ENCODE measurements at regions not wholly inside any gene's neighbourhood (a gene's known extent, or its start where the extent isn't known, plus 50 kb on each side); places are given as distances from the start of the nearest gene placed in this dataset.

DNA sequence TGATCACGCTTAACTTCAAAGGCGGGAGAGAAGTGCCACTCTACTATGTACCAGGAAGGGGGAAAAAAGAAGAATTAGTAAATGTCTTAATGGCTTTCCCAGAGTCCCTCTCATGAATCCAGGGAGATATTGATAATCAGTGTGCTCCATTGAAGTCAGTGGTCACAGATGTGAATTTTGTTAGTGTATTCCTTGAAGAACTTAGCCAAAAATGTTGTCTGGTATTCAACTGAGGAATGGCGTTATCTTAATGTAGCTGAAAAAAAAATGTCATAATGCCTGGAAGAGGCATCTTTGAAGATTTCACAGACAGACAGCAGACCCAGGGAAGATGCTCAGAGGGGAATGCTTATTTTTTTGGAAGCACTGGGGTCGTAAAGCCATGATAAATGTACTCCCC, 250.4 kb downstream of the WDR11 start:
- TF ChIP-seq, protein P1, sequence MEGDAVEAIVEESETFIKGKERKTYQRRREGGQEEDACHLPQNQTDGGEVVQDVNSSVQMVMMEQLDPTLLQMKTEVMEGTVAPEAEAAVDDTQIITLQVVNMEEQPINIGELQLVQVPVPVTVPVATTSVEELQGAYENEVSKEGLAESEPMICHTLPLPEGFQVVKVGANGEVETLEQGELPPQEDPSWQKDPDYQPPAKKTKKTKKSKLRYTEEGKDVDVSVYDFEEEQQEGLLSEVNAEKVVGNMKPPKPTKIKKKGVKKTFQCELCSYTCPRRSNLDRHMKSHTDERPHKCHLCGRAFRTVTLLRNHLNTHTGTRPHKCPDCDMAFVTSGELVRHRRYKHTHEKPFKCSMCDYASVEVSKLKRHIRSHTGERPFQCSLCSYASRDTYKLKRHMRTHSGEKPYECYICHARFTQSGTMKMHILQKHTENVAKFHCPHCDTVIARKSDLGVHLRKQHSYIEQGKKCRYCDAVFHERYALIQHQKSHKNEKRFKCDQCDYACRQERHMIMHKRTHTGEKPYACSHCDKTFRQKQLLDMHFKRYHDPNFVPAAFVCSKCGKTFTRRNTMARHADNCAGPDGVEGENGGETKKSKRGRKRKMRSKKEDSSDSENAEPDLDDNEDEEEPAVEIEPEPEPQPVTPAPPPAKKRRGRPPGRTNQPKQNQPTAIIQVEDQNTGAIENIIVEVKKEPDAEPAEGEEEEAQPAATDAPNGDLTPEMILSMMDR (IDR thresholded peaks at IDR 0.05) = no peak
- no peak for TF ChIP-seq POLR2A (IDR thresholded peaks at IDR 0.05)
